ENCODE measurements at regions not wholly inside any gene's neighbourhood (a gene's known extent, or its start where the extent isn't known, plus 50 kb on each side); places are given as distances from the start of the nearest gene placed in this dataset.
"Not testable (repeated sequence)": the region's sequence is repeated elsewhere in the genome, so short reads cannot be mapped to it uniquely, and the experiment has no call there.

DNA sequence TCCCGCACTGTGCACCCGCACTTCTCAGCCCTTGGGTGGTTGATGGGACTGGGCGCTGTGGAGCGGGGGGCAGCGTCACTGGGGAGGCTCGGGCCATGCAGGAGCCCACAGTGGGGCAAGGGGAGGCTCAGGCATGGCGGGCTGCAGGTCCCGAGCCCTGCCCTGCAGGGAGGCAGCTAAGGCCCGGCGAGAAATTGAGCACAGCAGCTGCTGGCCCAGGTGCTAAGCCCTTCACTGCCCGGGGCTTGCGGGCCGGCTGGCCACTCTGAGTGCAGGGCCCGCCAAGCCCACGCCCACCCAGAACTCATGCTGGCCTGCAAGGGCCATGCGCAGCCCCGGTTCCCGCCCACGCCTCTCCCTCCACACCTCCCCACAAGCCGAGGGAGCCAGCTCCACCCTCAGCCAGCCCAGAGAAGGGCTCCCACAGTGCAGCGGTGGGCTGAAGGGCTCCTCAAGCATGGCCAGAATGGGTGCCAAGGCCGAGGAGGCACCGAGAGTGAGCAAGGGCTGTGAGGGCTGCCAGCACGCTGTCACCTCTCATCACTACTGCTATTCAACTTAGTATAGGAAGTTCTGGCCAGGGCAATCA is 60.3 kb upstream of the FBXL17 start:
- DNase-seq (ENCODE audit: low read depth): not testable (repeated sequence)

DNA sequence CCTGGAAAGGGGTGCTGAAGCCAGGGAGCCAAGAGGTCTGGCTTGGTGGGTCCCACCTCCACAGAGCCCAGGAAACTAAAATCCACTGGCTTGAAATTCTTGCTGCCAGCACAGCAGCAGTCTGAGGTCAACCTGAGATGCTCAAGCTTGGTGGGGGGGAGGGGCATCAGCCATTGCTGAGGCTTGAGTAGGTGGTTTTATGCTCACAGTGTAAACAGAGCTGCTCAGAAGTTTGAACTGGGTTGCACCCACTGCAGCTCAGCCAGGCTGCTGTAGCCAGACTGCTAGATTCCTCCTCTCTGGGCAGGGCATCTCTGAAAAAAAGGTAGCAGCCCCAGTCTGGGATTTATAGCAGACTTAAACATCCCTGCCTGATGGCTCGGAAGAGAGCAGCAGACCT is 55.5 kb upstream of the FBXL17 start:
- DNase-seq (ENCODE audit: low read depth): no peak

DNA sequence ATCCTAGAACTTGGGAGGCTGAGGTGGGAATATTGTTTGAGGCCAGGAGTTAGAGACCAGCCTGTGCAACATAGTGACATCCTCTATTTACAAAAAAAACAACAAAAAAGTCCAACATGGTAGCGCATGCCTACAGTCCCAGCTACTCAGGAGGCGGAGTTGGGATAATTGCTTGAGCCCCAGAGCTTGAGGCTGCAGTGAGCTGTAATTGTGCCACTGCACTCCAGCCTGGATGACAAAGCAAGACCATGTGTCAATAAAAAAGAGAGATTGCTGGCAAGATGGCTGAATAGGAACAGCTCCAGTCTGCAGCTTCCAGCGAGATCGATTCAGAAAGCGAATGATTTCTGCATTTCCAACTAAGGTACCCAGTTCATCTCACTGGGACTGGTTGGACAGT is 54.8 kb upstream of the FBXL17 start:
- DNase-seq (ENCODE audit: low read depth): no peak

- no peak for DNase-seq (ENCODE audit: low read depth)
These were observed 51.7 kb upstream of the FBXL17 start for GRCh38 chr5:108433600-108433999.

- DNase-seq (ENCODE audit: low read depth): no peak
These were observed 50.1 kb upstream of the FBXL17 start for GRCh38 chr5:108432024-108432423.
